ENCODE measurements at regions not wholly inside any gene's neighbourhood (a gene's known extent, or its start where the extent isn't known, plus 50 kb on each side); places are given as distances from the start of the nearest gene placed in this dataset.
A peak's percentile ranks its signal among the peaks of the same experiment; 100 is the strongest.

DNA sequence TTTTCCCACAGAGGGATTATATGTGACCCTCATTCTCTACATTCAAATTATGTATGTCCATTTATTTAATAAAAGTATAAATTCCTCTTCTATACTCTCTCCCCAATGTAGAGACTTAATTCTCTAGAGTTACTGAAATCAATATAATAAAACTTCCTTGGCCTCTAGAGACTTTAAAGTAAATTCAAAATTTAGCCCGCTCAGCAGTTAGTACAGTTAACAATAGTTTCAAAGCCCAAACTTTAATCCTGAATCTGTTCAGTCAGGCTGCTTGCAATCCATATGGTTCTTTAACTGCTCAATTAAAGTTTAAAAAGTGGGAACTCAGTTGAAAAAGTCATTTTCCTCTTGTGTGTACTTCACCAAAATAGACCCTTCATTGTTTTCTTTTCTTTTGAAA lies 2558.4 kb downstream of the ARAP2 start:
- H3K9me3 ChIP-seq (ENCODE audit: control insufficient read depth, insufficient read depth, low read length): no peaks in the 10 kb centered on the region
- H3K27ac ChIP-seq (ENCODE audit: low read depth, low read length): no peak overlapping the region
- whole genome bisulfite sequencing (ENCODE audit: insufficient coverage): no CpG with 5 or more reads among the region's 1 CpG
- no peaks in the 10 kb centered on the region for H3K36me3 ChIP-seq (ENCODE audit: control insufficient read depth, insufficient read depth, low read length)
- no peak for DNase-seq (ENCODE audit: low read depth in 4 of 6, low spot score in 6 of 6)
- no peaks in the 10 kb centered on the region for H3K27me3 ChIP-seq (ENCODE audit: control insufficient read depth, insufficient read depth, low read length)
- no peak overlapping the region for H3K4me3 ChIP-seq (ENCODE audit: low read depth, low read length)
- H3K4me1 ChIP-seq (ENCODE audit: control insufficient read depth, insufficient read depth, low read length): no peaks in the 10 kb centered on the region

DNA sequence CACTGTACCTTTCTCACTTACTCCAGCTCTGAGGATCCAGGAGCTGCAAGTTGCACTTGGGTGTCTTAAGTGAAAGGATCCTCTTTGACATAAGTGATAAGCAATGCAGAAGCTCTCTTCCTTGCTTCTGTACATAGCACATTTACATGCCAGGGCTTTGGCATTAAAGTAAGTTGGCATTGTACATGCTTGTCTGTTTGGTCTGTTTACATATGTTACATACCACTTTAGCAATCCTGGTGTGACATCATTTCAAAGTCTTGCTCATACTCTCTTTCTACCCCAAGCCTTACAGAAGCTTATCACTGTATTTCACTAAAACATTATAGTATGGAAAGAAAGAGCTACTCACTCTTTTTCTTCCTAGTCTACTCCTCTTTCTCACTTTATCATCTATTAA lies 2548.3 kb downstream of the ARAP2 start:
- peak in 1 of 6 donors; percentile 67 for DNase-seq (ENCODE audit: low read depth in 4 of 6, low spot score in 6 of 6)
- H3K9me3 ChIP-seq (ENCODE audit: control insufficient read depth, insufficient read depth, low read length): peaks cover 3% of the 10 kb centered on the region
- no peaks in the 10 kb centered on the region for H3K4me1 ChIP-seq (ENCODE audit: control insufficient read depth, insufficient read depth, low read length)
- no peak overlapping the region for H3K4me3 ChIP-seq (ENCODE audit: low read depth, low read length)
- no peak overlapping the region for H3K27ac ChIP-seq (ENCODE audit: low read depth, low read length)
- H3K36me3 ChIP-seq (ENCODE audit: control insufficient read depth, insufficient read depth, low read length): no peaks in the 10 kb centered on the region
- no peaks in the 10 kb centered on the region for H3K27me3 ChIP-seq (ENCODE audit: control insufficient read depth, insufficient read depth, low read length)

DNA sequence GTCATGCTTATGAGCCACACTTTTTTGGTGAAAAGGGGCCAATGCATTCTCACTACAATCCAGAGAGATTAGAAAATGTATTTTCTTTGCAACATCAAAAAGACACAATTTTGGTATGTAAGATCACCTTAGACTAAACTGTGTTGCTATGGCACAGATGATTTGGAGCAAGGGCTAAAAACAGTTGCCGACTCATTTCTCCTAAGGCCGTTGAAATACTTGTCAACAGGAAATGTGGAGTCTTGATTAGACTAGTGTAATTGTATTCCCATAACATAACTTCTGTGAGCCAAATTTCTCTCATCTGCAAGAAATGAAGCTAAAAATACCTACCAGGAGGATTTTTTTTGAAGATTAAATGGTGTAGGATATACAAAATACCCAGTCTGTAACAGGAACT lies 2547.7 kb downstream of the ARAP2 start:
- Histone ChIP-seq H3K36me3 (ENCODE audit: control insufficient read depth, insufficient read depth, low read length) (no peaks in the 10 kb centered on the region), H3K4me1 (ENCODE audit: control insufficient read depth, insufficient read depth, low read length) (no peaks in the 10 kb centered on the region), H3K27me3 (ENCODE audit: control insufficient read depth, insufficient read depth, low read length) (no peaks in the 10 kb centered on the region), H3K9me3 (ENCODE audit: control insufficient read depth, insufficient read depth, low read length) (peaks cover 3% of the 10 kb centered on the region), H3K4me3 (ENCODE audit: low read depth, low read length) (no peak overlapping the region), H3K27ac (ENCODE audit: low read depth, low read length) (no peak overlapping the region)
- peak in 2 of 6 donors; percentile 1 to 22 for DNase-seq (ENCODE audit: low read depth in 4 of 6, low spot score in 6 of 6)
- WGBS (ENCODE audit: insufficient coverage): no CpG with 5 or more reads among the region's 2 CpGs

DNA sequence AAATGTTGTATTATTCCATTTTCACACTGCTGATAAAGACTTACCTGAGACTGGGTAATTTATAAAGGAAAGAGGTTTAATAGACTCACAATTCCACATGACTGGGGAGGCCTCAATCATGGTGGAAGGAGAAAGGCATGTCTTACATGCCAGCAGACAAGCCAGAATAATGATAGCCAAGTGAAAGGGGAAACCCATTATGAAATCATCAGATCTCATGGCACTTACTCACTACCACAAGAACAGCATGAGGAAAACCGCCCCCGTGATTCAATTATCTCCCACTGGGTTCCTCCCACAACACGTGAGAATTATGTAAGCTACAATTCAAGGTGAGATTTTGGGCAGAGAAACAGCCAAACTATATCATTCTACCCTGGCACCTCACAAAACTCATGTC lies 2535.1 kb downstream of the ARAP2 start:
- Histone ChIP-seq H3K27ac (ENCODE audit: low read depth, low read length) (no peak overlapping the region), H3K9me3 (ENCODE audit: control insufficient read depth, insufficient read depth, low read length) (peaks cover 7% of the 10 kb centered on the region)

DNA sequence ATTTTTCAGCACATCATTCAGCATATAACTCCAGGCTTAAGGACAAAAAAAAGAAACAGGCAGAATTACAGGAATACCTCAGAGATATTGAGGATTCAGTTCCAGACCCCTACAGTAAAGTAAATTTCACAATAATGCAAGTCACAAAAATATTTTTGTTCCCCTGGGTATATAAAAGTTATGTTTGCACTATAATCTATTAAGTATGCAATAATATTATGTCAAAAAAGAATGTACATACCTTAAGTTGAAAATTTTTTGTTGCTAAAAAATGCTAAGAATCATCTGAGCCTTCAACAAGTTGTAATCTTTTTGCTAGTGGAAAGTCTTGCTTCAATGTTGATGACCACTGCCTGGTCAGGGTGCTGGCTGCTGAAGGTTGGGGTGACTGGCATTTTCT lies 2532.5 kb downstream of the ARAP2 start:
- no peak for DNase-seq (ENCODE audit: low read depth in 4 of 6, low spot score in 6 of 6)
- H3K27ac ChIP-seq (ENCODE audit: low read depth, low read length): no peak overlapping the region
- no peaks in the 10 kb centered on the region for H3K27me3 ChIP-seq (ENCODE audit: control insufficient read depth, insufficient read depth, low read length)
- H3K36me3 ChIP-seq (ENCODE audit: control insufficient read depth, insufficient read depth, low read length): no peaks in the 10 kb centered on the region
- H3K4me3 ChIP-seq (ENCODE audit: low read depth, low read length): no peak overlapping the region
- H3K4me1 ChIP-seq (ENCODE audit: control insufficient read depth, insufficient read depth, low read length): no peaks in the 10 kb centered on the region
- peaks cover 4% of the 10 kb centered on the region for H3K9me3 ChIP-seq (ENCODE audit: control insufficient read depth, insufficient read depth, low read length)

More for the DNA sequence above, 2535.1 kb downstream of the ARAP2 start:
- DNase-seq (ENCODE audit: low read depth in 4 of 6, low spot score in 6 of 6): no peak
- Histone ChIP-seq H3K4me3 (ENCODE audit: low read depth, low read length) (no peak overlapping the region), H3K27me3 (ENCODE audit: control insufficient read depth, insufficient read depth, low read length) (no peaks in the 10 kb centered on the region), H3K4me1 (ENCODE audit: control insufficient read depth, insufficient read depth, low read length) (no peaks in the 10 kb centered on the region), H3K36me3 (ENCODE audit: control insufficient read depth, insufficient read depth, low read length) (no peaks in the 10 kb centered on the region)
- WGBS (ENCODE audit: insufficient coverage): 89% methylated on average over 3 of the region's 3 CpGs

DNA sequence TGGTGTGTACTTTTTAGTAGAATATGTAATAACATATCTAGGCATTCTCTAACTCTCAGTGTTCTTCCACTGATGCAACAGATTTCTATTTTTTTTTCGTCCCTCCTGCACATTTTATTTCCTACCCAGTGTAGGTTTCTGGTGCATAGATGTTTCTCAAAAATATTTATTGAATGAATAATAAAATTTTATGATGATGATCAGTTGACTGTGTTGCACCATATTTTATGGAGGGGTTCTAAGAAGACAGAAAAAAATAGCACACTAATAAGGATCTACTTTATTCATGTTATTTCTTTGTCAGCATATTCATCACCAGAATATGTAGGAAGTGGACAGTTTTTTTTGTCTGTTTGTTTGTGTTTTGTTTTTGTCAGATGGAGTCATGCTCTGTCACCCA lies 2529.3 kb downstream of the ARAP2 start:
- no peak overlapping the region for H3K27ac ChIP-seq (ENCODE audit: low read depth, low read length)
- H3K4me3 ChIP-seq (ENCODE audit: low read depth, low read length): no peak overlapping the region
- H3K4me1 ChIP-seq (ENCODE audit: control insufficient read depth, insufficient read depth, low read length): no peaks in the 10 kb centered on the region
- H3K36me3 ChIP-seq (ENCODE audit: control insufficient read depth, insufficient read depth, low read length): no peaks in the 10 kb centered on the region
- no peak for DNase-seq (ENCODE audit: low read depth in 4 of 6, low spot score in 6 of 6)
- no CpG with 5 or more reads among the region's 1 CpG for WGBS (ENCODE audit: insufficient coverage)
- no peaks in the 10 kb centered on the region for H3K27me3 ChIP-seq (ENCODE audit: control insufficient read depth, insufficient read depth, low read length)
- H3K9me3 ChIP-seq (ENCODE audit: control insufficient read depth, insufficient read depth, low read length): peaks cover 1% of the 10 kb centered on the region

DNA sequence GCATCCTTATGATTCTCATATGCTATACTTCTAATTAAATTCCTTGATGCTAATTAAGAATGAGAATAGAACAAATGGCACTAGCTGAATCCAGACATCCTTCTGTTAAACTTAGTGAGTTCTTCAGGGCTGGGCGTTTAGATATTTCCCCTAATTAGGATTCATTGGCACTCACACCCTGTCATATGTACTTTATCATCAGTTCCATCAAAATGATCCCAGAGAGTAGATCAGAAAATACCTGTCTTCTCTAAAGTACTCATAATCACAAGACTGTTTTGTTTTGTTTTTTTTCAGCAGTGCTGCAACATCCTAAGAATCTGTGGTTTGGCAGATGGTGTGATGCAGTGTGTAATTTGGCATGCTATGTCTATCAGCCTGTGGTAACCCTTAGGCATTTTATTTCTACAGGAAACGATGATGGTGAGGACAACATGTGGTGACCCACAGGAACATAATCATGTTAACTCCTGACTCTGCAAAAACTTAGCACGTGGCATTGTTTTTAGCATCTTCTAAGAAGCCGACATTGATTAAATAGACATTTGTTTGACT lies 2528.4 kb downstream of the ARAP2 start:
- no peak overlapping the region for H3K4me3 ChIP-seq (ENCODE audit: low read depth, low read length)
- 83% methylated on average over 1 of the region's 4 CpGs for WGBS (ENCODE audit: insufficient coverage)
- DNase-seq (ENCODE audit: low read depth in 4 of 6, low spot score in 6 of 6): peak in 2 of 6 donors; percentile 50 to 71
- no peaks in the 10 kb centered on the region for H3K36me3 ChIP-seq (ENCODE audit: control insufficient read depth, insufficient read depth, low read length)
- no peaks in the 10 kb centered on the region for H3K9me3 ChIP-seq (ENCODE audit: control insufficient read depth, insufficient read depth, low read length)
- H3K4me1 ChIP-seq (ENCODE audit: control insufficient read depth, insufficient read depth, low read length): no peaks in the 10 kb centered on the region
- no peak overlapping the region for H3K27ac ChIP-seq (ENCODE audit: low read depth, low read length)
- H3K27me3 ChIP-seq (ENCODE audit: control insufficient read depth, insufficient read depth, low read length): no peaks in the 10 kb centered on the region

DNA sequence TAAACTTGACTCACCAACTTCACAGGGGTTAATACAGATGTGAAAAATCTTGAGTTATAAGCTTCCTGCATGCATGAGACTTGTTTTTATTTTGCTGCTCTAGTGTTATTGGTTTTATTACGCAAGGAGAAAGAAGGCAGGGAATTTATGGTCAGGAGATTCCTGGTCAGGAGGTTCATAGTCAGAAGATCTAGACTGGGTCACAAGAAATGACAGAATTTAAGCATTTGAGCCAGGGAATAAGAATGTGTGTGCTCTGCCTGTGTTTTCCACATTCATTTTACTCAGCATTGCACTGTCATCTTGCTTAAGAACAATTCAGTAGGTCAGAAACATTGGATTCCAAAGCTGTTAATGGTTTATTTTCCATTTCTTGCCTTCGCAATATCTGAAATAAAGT lies 2522.1 kb downstream of the ARAP2 start:
- WGBS (ENCODE audit: insufficient coverage): 88% methylated on average over 1 of the region's 2 CpGs

DNA sequence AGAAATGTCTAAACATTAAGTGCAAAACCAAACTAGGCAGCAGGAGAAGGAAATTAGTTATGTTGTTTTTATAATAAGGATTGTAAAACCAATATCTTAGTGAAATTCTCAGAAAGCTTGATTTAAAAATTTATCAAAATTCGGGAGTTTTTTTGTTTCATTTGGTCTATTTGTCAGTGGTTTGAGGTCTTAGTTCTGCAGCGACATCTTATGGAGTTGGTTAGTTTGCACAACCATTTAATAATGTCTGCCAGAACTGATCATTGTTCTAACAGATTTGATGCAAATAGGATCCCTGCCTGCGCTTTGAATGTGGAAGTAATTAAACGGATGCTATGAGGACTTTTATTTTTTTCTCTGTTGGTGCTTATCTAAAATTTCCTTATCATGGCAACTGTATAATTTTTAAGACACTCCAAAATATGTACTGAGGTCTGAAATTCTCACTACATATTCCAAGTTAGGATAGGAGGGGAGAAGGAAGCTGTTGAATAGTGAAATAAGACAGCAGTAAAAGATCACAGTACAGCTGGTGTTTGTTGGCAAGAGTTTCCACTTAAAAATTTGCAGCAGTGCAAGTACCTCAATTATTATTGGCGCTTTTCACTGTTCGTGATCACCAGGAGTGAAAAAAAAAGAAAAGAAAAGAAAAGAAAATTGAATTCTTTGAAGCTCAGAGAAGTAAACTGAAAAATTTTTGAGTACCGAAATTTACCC lies 2521.4 kb downstream of the ARAP2 start:
- peak in 3 of 6 donors; percentile 12 to 83 (median 81) for DNase-seq (ENCODE audit: low read depth in 4 of 6, low spot score in 6 of 6)
- no peaks in the 10 kb centered on the region for H3K27me3 ChIP-seq (ENCODE audit: control insufficient read depth, insufficient read depth, low read length)
- no peaks in the 10 kb centered on the region for H3K36me3 ChIP-seq (ENCODE audit: control insufficient read depth, insufficient read depth, low read length)
- no peaks in the 10 kb centered on the region for H3K9me3 ChIP-seq (ENCODE audit: control insufficient read depth, insufficient read depth, low read length)
- H3K4me3 ChIP-seq (ENCODE audit: low read depth, low read length): no peak overlapping the region
- no peaks in the 10 kb centered on the region for H3K4me1 ChIP-seq (ENCODE audit: control insufficient read depth, insufficient read depth, low read length)
- no peak overlapping the region for H3K27ac ChIP-seq (ENCODE audit: low read depth, low read length)
- 60% methylated on average over 1 of the region's 7 CpGs for WGBS (ENCODE audit: insufficient coverage)

More for the DNA sequence above, 2522.1 kb downstream of the ARAP2 start:
- Histone ChIP-seq H3K27me3 (ENCODE audit: control insufficient read depth, insufficient read depth, low read length) (no peaks in the 10 kb centered on the region), H3K4me1 (ENCODE audit: control insufficient read depth, insufficient read depth, low read length) (no peaks in the 10 kb centered on the region), H3K4me3 (ENCODE audit: low read depth, low read length) (no peak overlapping the region), H3K36me3 (ENCODE audit: control insufficient read depth, insufficient read depth, low read length) (no peaks in the 10 kb centered on the region), H3K27ac (ENCODE audit: low read depth, low read length) (no peak overlapping the region), H3K9me3 (ENCODE audit: control insufficient read depth, insufficient read depth, low read length) (no peaks in the 10 kb centered on the region)
- peak in 1 of 6 donors; percentile 1 for DNase-seq (ENCODE audit: low read depth in 4 of 6, low spot score in 6 of 6)

DNA sequence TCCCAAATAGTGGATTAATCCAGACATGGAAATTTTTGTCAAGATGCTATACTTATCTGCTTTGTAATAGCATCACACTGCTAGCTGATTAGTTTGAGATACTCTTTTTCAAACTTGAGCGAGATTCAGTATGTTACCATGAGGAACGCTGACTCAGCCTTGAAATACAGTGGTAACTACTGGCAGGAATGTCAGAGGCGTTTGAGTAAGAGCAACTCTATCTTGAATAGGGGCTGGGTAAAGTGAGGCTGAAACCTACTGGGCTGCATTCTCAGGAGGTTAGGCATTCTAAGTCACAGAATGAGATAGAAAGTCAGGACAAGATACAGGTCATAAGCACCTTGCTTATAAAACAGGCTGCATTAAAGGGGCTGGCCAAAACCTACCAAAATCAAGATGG lies 2519.6 kb downstream of the ARAP2 start:
- no peaks in the 10 kb centered on the region for H3K4me1 ChIP-seq (ENCODE audit: control insufficient read depth, insufficient read depth, low read length)
- H3K4me3 ChIP-seq (ENCODE audit: low read depth, low read length): no peak overlapping the region
- H3K27ac ChIP-seq (ENCODE audit: low read depth, low read length): no peak overlapping the region
- H3K36me3 ChIP-seq (ENCODE audit: control insufficient read depth, insufficient read depth, low read length): no peaks in the 10 kb centered on the region
- no peaks in the 10 kb centered on the region for H3K27me3 ChIP-seq (ENCODE audit: control insufficient read depth, insufficient read depth, low read length)
- DNase-seq (ENCODE audit: low read depth in 4 of 6, low spot score in 6 of 6): peak in 1 of 6 donors; percentile 2
- WGBS (ENCODE audit: insufficient coverage): 77% methylated on average over 3 of the region's 3 CpGs
- H3K9me3 ChIP-seq (ENCODE audit: control insufficient read depth, insufficient read depth, low read length): no peaks in the 10 kb centered on the region
